B cell (primary cell): ENCODE measurements at regions not wholly inside any gene's neighbourhood (a gene's known extent, or its start where the extent isn't known, plus 50 kb on each side); places are given as distances from the start of the nearest gene placed in this dataset.

Experiments
- ATAC-seq: fragments of 200-7000 bp; cut with Tn5 transposase; one replicate; pipeline ENCODE4 v1.10.0; 2021; ENCODE audit warnings: low read depth, mild to moderate bottlenecking, moderate number of reproducible peaks, moderate library complexity
- CTCF ChIA-PET: fragments of 350-600 bp; sonication (Branson Sonifier 250); formaldehyde crosslinking; loops from one replicate; lab custom pipeline; 2021; ENCODE audit warnings: antibody characterized with exemption, inconsistent platforms; lab: Charles Lee
- POLR2A ChIA-PET: fragments of 350-600 bp; sonication (Branson Sonifier 250); formaldehyde crosslinking; loops from one replicate; lab custom pipeline; 2021; ENCODE audit warnings: antibody characterized with exemption; lab: Charles Lee
- DNase-seq: peaks from one replicate; pipeline ENCODE4 v3.0.0; 2013
- H2AFZ ChIP-seq: 2 replicates; pipeline ENCODE4 v1.6.1; 2012; ENCODE audit warnings: mild to moderate bottlenecking, low read depth, low read length; ENCODE audit not compliant: insufficient read depth, poor library complexity, severe bottlenecking
- H3K27ac ChIP-seq, 2 donors: 1 replicate in 1 of 2; 2 replicates in 1 of 2; pipeline ENCODE4 v1.5.1; 2012 to 2013; ENCODE audit warnings: low read length in 2 of 2, mild to moderate bottlenecking in 2 of 2, moderate library complexity in 1 of 2
- H3K27me3 ChIP-seq, 4 experiments: fragments of 200-600 bp in 1 of 4; sonication (generic) in 1 of 4; replicated peaks in 1 of 4; 1 replicate in 2 of 4; 2 replicates in 2 of 4; pipeline versions ENCODE4 v1.6.1 to v1.7.0; 2013 to 2016; ENCODE audit warnings: low read length in 3 of 4, mild to moderate bottlenecking in 2 of 4, mixed read lengths in 1 of 4, moderate library complexity in 1 of 4; ENCODE audit not compliant: insufficient read depth in 4 of 4, control insufficient read depth in 3 of 4; ENCODE audit errors: control extremely low read depth in 1 of 4
- H3K36me3 ChIP-seq, 2 experiments: replicated peaks in 1 of 2; 1 replicate in 1 of 2; 2 replicates in 1 of 2; pipeline versions ENCODE4 v1.6.1 to v1.7.1; 2013; ENCODE audit warnings: low read length in 1 of 2; ENCODE audit not compliant: insufficient read depth in 2 of 2, control insufficient read depth in 1 of 2; ENCODE audit errors: control extremely low read depth in 1 of 2, extremely low read depth in 1 of 2
- H3K4me1 ChIP-seq, 2 donors: fragments of 200-600 bp in 1 of 2; sonication (generic) in 1 of 2; 1 replicate in 1 of 2; 2 replicates in 1 of 2; pipeline versions ENCODE4 v1.5.1 to v1.6.1; 2013 to 2017; ENCODE audit warnings: low read length in 2 of 2; ENCODE audit not compliant: control insufficient read depth in 2 of 2, insufficient read depth in 2 of 2
- H3K4me2 ChIP-seq: replicated peaks from 2 replicates; pipeline ENCODE3; 2012; ENCODE audit warnings: mild to moderate bottlenecking, low read depth, low read length; ENCODE audit not compliant: poor library complexity, severe bottlenecking
- H3K4me3 ChIP-seq, 5 experiments: fragments of 200-600 bp in 1 of 5; sonication (generic) in 1 of 5; 1 replicate in 3 of 5; 2 replicates in 2 of 5; pipeline versions ENCODE4 v1.5.1 to v1.7.0; 2011 to 2016; ENCODE audit warnings: low read length in 4 of 5, mild to moderate bottlenecking in 4 of 5, low read depth in 2 of 5, control low read depth in 1 of 5, moderate library complexity in 1 of 5; ENCODE audit not compliant: insufficient read depth in 1 of 5; ENCODE audit errors: control extremely low read depth in 1 of 5, extremely low read depth in 1 of 5
- H3K79me2 ChIP-seq: fragments of 200-600 bp; sonication (generic); one replicate; pipeline ENCODE4 v1.6.0; 2016; ENCODE audit warnings: low read length; ENCODE audit not compliant: control insufficient read depth, insufficient read depth
- H3K9ac ChIP-seq: fragments of 200-600 bp; sonication (generic); 2 replicates; pipeline ENCODE4 v1.6.1; 2017; ENCODE audit warnings: mild to moderate bottlenecking, low read length, moderate library complexity
- H3K9me3 ChIP-seq, 3 donors: one replicate each; pipeline versions ENCODE4 v1.6.1 to v1.7.1; 2013; ENCODE audit warnings: low read length in 2 of 3; ENCODE audit not compliant: control insufficient read depth in 2 of 3, insufficient read depth in 1 of 3; ENCODE audit errors: control extremely low read depth in 1 of 3
- H4K20me1 ChIP-seq: 2 replicates; pipeline ENCODE4 v1.6.0; 2012; ENCODE audit warnings: mild to moderate bottlenecking, low read length; ENCODE audit not compliant: insufficient read depth, control insufficient read depth, poor library complexity, severe bottlenecking
- H3K27ac Mint-ChIP-seq: one replicate; pipeline ENCODE4 v1.8.0; 2021; ENCODE audit warnings: mixed read lengths
- H3K27me3 Mint-ChIP-seq: one replicate; pipeline ENCODE4 v1.8.0; 2021; ENCODE audit warnings: mixed read lengths
- H3K4me1 Mint-ChIP-seq: one replicate; pipeline ENCODE4 v1.8.0; 2021; ENCODE audit warnings: mixed read lengths
- H3K4me3 Mint-ChIP-seq: one replicate; pipeline ENCODE4 v1.8.0; 2021; ENCODE audit warnings: mixed read lengths
- H3K9me3 Mint-ChIP-seq: one replicate; pipeline ENCODE4 v1.8.0; 2022; ENCODE audit warnings: mixed read lengths; ENCODE audit not compliant: insufficient read depth
- CTCF ChIP-seq: fragments of 200-600 bp; IDR thresholded peaks from one replicate; pipeline ENCODE4 v1.8.0; 2022; ENCODE audit warnings: antibody characterized with exemption, mild to moderate bottlenecking
- EZH2 ChIP-seq: IDR thresholded peaks from 2 replicates; pipeline ENCODE4 v1.6.1; 2012; ENCODE audit warnings: borderline replicate concordance, low read depth, mild to moderate bottlenecking, moderate library complexity, low read length; ENCODE audit not compliant: insufficient read depth, poor library complexity, severe bottlenecking
- WGBS: methylation state at CpG from one replicate; pipeline ENCODE4 v1.1.5; 2013; ENCODE audit warnings: missing lambda C conversion rate; ENCODE audit not compliant: insufficient coverage; 5-methylcytosine and 5-hydroxymethylcytosine counted together
- intact Hi-C: fragments of 100-400 bp; cut with micrococcal nuclease; formaldehyde crosslinking; loops from one replicate; pipeline ENCODE4 v1.10.0; 2022

GRCh38 chr6:40759264-40759663 lies 172.1 kb upstream of the LRFN2 start:
- ATAC-seq (no peak), DNase-seq (no peak)
- Histone ChIP-seq H2AFZ (no peak overlapping the region), H3K79me2 (no peaks in the 10 kb centered on the region), H3K4me2 (no peak overlapping the region), H3K36me3 (no peaks in the 10 kb centered on the region), H3K9ac (no peak overlapping the region), H3K27ac (no peak overlapping the region), H3K4me3 (no peak overlapping the region), H3K27me3 (peaks cover 0 to 22% (median 8%) of the 10 kb centered on the region in 4 experiments), H3K9me3 (peaks cover 0 to 4% (median 0%) of the 10 kb centered on the region in 3 donors), H4K20me1 (no peaks in the 10 kb centered on the region), H3K4me1 (peaks cover 14 to 21% of the 10 kb centered on the region in 2 donors)
- Mint-ChIP-seq H3K27ac (no peak overlapping the region), H3K27me3 (peaks cover 36% of the 10 kb centered on the region), H3K4me1 (peaks cover 13% of the 10 kb centered on the region), H3K4me3 (no peak overlapping the region), H3K9me3 (no peaks in the 10 kb centered on the region)
- CTCF ChIA-PET: interaction anchor here (1.2 kb wide), 1 partner anchor 8 kb away, joined by 5 read pairs; no protein-coding TSS in a partner anchor
- TF ChIP-seq CTCF: no peak
- TF ChIP-seq EZH2: no peak
- POLR2A ChIA-PET: no interaction called here
- intact Hi-C loops: no loop called here
- WGBS: 86% methylated on average over 1 of the region's 3 CpGs

- TF ChIP-seq EZH2 (no peak), CTCF (no peak)
- H3K4me3 Mint-ChIP-seq: no peak overlapping the region
- CTCF ChIA-PET: no interaction called here
- Histone ChIP-seq H3K9ac (no peak overlapping the region), H3K79me2 (no peaks in the 10 kb centered on the region), H3K4me1 (peaks cover 14 to 22% of the 10 kb centered on the region in 2 donors), H3K9me3 (peaks cover 0 to 4% (median 0%) of the 10 kb centered on the region in 3 donors), H3K27me3 (peaks cover 0 to 29% (median 13%) of the 10 kb centered on the region in 4 experiments), H3K36me3 (no peaks in the 10 kb centered on the region), H3K4me3 (no peak overlapping the region), H2AFZ (no peak overlapping the region), H3K27ac (no peak overlapping the region), H4K20me1 (no peaks in the 10 kb centered on the region), H3K4me2 (no peak overlapping the region)
- ATAC-seq (no peak), DNase-seq (peak; percentile 32)
- 80% methylated on average over 6 of the region's 8 CpGs for WGBS
- H3K27me3 Mint-ChIP-seq: peaks cover 46% of the 10 kb centered on the region
- no peaks in the 10 kb centered on the region for H3K9me3 Mint-ChIP-seq
- H3K27ac Mint-ChIP-seq: no peak overlapping the region
- POLR2A ChIA-PET: no interaction called here
- H3K4me1 Mint-ChIP-seq: peaks cover 13% of the 10 kb centered on the region
- intact Hi-C loops: no loop called here
Measured at GRCh38 chr6:40755749-40756452, 168.7 kb upstream of the LRFN2 start.
